Mammary epithelial cell (primary cell): ENCODE measurements at regions not wholly inside any gene's neighbourhood (a gene's known extent, or its start where the extent isn't known, plus 50 kb on each side); places are given as distances from the start of the nearest gene placed in this dataset.

Source experiments
- EZH2 ChIP-seq: IDR thresholded peaks from 2 replicates; pipeline ENCODE4 v1.6.1; 2012; ENCODE audit warnings: low read length, inconsistent platforms, borderline replicate concordance
- TF ChIP-seq, protein P1 (sequence below), 2 donors: IDR thresholded peaks in 1 of 2; conservative IDR thresholded peaks in 1 of 2; 2 replicates each; pipeline ENCODE4 v1.5.1; 2011 to 2012; ENCODE audit warnings: inconsistent platforms in 2 of 2, low read length in 2 of 2, mild to moderate bottlenecking in 2 of 2, control low read depth in 1 of 2, low read depth in 1 of 2; ENCODE audit not compliant: insufficient read depth in 1 of 2; ENCODE audit errors: extremely low read depth in 1 of 2

DNA sequence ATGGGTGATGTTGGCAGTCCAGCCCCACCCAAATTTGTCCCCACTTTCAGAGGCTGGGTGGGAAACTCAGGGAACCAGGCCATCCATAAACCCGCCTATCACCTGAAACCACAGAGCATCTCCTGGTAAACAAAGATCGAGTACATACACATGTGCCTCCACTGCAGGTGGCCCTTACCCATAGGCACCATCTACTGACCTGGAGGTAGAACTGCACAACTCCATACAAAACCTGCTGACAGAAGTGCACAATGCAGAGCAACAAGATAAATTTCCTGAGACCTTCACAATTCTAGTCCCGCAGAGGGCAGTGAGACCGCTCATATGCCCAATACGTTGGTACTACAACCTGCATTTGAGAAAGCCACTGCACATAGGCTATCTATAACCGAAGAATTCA lies 856.3 kb downstream of the SUCLG1 start:
- TF ChIP-seq, protein P1, sequence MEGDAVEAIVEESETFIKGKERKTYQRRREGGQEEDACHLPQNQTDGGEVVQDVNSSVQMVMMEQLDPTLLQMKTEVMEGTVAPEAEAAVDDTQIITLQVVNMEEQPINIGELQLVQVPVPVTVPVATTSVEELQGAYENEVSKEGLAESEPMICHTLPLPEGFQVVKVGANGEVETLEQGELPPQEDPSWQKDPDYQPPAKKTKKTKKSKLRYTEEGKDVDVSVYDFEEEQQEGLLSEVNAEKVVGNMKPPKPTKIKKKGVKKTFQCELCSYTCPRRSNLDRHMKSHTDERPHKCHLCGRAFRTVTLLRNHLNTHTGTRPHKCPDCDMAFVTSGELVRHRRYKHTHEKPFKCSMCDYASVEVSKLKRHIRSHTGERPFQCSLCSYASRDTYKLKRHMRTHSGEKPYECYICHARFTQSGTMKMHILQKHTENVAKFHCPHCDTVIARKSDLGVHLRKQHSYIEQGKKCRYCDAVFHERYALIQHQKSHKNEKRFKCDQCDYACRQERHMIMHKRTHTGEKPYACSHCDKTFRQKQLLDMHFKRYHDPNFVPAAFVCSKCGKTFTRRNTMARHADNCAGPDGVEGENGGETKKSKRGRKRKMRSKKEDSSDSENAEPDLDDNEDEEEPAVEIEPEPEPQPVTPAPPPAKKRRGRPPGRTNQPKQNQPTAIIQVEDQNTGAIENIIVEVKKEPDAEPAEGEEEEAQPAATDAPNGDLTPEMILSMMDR (conservative IDR thresholded peaks at IDR 0.05 in 1 of 2, IDR thresholded peaks at IDR 0.05 in 1 of 2; ENCODE audit: extremely low read depth in 1 of 2, insufficient read depth in 1 of 2, low read depth in 1 of 2, low read length in 2 of 2), result peak; percentile 17 to 19
- no peak for TF ChIP-seq EZH2
